Activated B cell treated with CpG ODN at 0.5 μM for 24 hours (primary cell): ENCODE measurements at regions not wholly inside any gene's neighbourhood (a gene's known extent, or its start where the extent isn't known, plus 50 kb on each side); places are given as distances from the start of the nearest gene placed in this dataset.

ENCODE experiments used
- ATAC-seq: fragments of 200-7000 bp; cut with Tn5 transposase; one replicate; pipeline ENCODE4 v1.10.0; 2021; ENCODE audit warnings: low read depth, mild to moderate bottlenecking, moderate library complexity
- CTCF ChIA-PET: fragments of 350-600 bp; sonication (Branson Sonifier 250); formaldehyde crosslinking; loops from one replicate; lab custom pipeline; 2021; ENCODE audit warnings: antibody characterized with exemption; lab: Charles Lee
- POLR2A ChIA-PET: fragments of 350-600 bp; sonication (Branson Sonifier 250); formaldehyde crosslinking; loops from one replicate; lab custom pipeline; 2021; ENCODE audit warnings: antibody characterized with exemption; lab: Charles Lee
- DNase-seq: peaks from one replicate; pipeline ENCODE4 v3.0.0; 2022
- H3K27ac Mint-ChIP-seq: one replicate; pipeline ENCODE4 v1.8.0; 2020; ENCODE audit warnings: mixed read lengths
- H3K27me3 Mint-ChIP-seq: one replicate; pipeline ENCODE4 v1.8.0; 2021; ENCODE audit warnings: mixed read lengths
- H3K36me3 Mint-ChIP-seq: one replicate; pipeline ENCODE4 v1.8.0; 2021; ENCODE audit warnings: low read depth, mixed read lengths
- H3K4me1 Mint-ChIP-seq: one replicate; pipeline ENCODE4 v1.8.0; 2021; ENCODE audit warnings: mixed read lengths
- H3K4me3 Mint-ChIP-seq: one replicate; pipeline ENCODE4 v1.8.0; 2020; ENCODE audit warnings: mild to moderate bottlenecking, mixed read lengths
- H3K9me3 Mint-ChIP-seq: one replicate; pipeline ENCODE4 v1.8.0; 2020; ENCODE audit warnings: mixed read lengths
- intact Hi-C: fragments of 100-400 bp; cut with micrococcal nuclease; formaldehyde crosslinking; loops from one replicate; pipeline ENCODE4 v1.15.1; 2024
- TF ChIP-seq, protein P1 (sequence below): fragments of 200-600 bp; IDR thresholded peaks from one replicate; pipeline ENCODE4 v1.8.0; 2022; ENCODE audit warnings: antibody characterized with exemption, mild to moderate bottlenecking

GRCh38 chrX:13387666-13388494 lies 68.0 kb upstream of the ATXN3L start:
- Mint-ChIP-seq H3K9me3 (peaks cover 2% of the 10 kb centered on the region), H3K27me3 (no peaks in the 10 kb centered on the region), H3K4me1 (peaks cover 21% of the 10 kb centered on the region), H3K4me3 (no peak overlapping the region), H3K27ac (peak overlapping the region; percentile 24), H3K36me3 (no peaks in the 10 kb centered on the region)
- intact Hi-C loops: no loop called here
- ChIA-PET CTCF (no interaction called here), POLR2A (interaction anchor here (0.6 to 0.7 kb wide), 2 partner anchors 31 to 43 kb away, joined by 4 to 6 read pairs; no protein-coding TSS in a partner anchor)
- TF ChIP-seq, protein P1, sequence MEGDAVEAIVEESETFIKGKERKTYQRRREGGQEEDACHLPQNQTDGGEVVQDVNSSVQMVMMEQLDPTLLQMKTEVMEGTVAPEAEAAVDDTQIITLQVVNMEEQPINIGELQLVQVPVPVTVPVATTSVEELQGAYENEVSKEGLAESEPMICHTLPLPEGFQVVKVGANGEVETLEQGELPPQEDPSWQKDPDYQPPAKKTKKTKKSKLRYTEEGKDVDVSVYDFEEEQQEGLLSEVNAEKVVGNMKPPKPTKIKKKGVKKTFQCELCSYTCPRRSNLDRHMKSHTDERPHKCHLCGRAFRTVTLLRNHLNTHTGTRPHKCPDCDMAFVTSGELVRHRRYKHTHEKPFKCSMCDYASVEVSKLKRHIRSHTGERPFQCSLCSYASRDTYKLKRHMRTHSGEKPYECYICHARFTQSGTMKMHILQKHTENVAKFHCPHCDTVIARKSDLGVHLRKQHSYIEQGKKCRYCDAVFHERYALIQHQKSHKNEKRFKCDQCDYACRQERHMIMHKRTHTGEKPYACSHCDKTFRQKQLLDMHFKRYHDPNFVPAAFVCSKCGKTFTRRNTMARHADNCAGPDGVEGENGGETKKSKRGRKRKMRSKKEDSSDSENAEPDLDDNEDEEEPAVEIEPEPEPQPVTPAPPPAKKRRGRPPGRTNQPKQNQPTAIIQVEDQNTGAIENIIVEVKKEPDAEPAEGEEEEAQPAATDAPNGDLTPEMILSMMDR: no peak
- ATAC-seq (peak; percentile 75), DNase-seq (no peak)

DNA sequence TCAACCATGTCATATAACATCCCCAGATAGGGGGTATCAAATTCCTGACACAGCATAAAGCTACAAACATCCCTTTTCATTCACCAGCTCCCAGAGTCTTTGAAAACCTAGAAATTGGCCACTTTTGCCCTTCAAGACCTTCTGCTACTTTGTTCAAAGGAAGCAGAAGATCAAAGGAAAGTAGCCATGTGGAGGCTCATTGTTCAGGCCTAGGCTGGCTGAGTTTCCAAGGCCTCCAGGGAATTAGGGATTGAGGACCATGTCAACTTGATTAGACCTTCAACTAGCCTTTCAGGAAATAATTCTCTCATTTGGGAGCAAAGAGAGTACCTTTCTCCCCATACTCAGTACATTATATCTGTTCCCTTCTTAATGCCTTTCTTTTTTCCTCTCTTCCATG lies 66.8 kb upstream of the ATXN3L start:
- ChIA-PET POLR2A (no interaction called here), CTCF (interaction anchor here (1.0 kb wide), 1 partner anchor 294 kb away, joined by 3 read pairs; no protein-coding TSS in a partner anchor)
- intact Hi-C loops: no loop called here
- no peaks in the 10 kb centered on the region for H3K36me3 Mint-ChIP-seq
- no peak for ATAC-seq
- TF ChIP-seq, protein P1: no peak
- DNase-seq: no peak
- H3K4me3 Mint-ChIP-seq: no peak overlapping the region
- peaks cover 21% of the 10 kb centered on the region for H3K4me1 Mint-ChIP-seq
- H3K9me3 Mint-ChIP-seq: peaks cover 2% of the 10 kb centered on the region
- H3K27me3 Mint-ChIP-seq: no peaks in the 10 kb centered on the region
- no peak overlapping the region for H3K27ac Mint-ChIP-seq

GRCh38 chrX:13386092-13386491 lies 66.2 kb upstream of the ATXN3L start:
- DNase-seq (no peak), ATAC-seq (no peak)
- no peak overlapping the region for H3K27ac Mint-ChIP-seq
- TF ChIP-seq, protein P1: no peak
- intact Hi-C loops: no loop called here
- CTCF ChIA-PET: interaction anchor here (1.0 kb wide), 1 partner anchor 293 kb away, joined by 3 read pairs; no protein-coding TSS in a partner anchor
- H3K4me1 Mint-ChIP-seq: peaks cover 21% of the 10 kb centered on the region
- H3K9me3 Mint-ChIP-seq: peaks cover 2% of the 10 kb centered on the region
- no peaks in the 10 kb centered on the region for H3K27me3 Mint-ChIP-seq
- H3K4me3 Mint-ChIP-seq: no peak overlapping the region
- POLR2A ChIA-PET: no interaction called here
- H3K36me3 Mint-ChIP-seq: no peaks in the 10 kb centered on the region

DNA sequence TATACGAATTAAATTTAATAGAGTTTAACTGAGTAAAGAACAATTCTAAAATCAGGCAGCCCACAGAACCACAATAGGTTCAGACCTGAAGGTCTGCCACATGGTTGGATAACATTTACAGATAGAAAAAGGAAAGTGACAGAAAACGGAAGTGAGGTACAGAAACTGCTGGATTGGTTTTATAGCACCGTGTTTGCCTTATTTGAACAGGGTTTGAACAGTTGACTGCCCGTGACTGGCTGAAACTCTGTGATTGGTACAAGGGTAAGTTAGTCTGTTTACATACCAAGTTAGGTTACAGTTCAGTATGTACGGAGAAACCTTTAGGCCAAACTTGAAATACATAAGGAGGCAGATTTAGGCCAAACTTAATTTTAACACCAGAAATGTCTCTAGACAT lies 64.1 kb upstream of the ATXN3L start:
- Mint-ChIP-seq H3K36me3 (no peaks in the 10 kb centered on the region), H3K27ac (peak overlapping the region; percentile 70), H3K27me3 (no peaks in the 10 kb centered on the region), H3K4me1 (peaks cover 23% of the 10 kb centered on the region), H3K9me3 (peaks cover 2% of the 10 kb centered on the region), H3K4me3 (no peak overlapping the region)
- POLR2A ChIA-PET: interaction anchor here (0.7 kb wide), 1 partner anchor 36 kb away, joined by 3 read pairs; no protein-coding TSS in a partner anchor
- TF ChIP-seq, protein P1: no peak
- intact Hi-C loops: no loop called here
- DNase-seq (no peak), ATAC-seq (peak; percentile 55)
- CTCF ChIA-PET: no interaction called here

GRCh38 chrX:13381514-13381913 lies 61.7 kb upstream of the ATXN3L start:
- no peak overlapping the region for H3K27ac Mint-ChIP-seq
- POLR2A ChIA-PET: no interaction called here

More at GRCh38 chrX:13381514-13381913, 61.7 kb upstream of the ATXN3L start:
- ATAC-seq: no peak
- Mint-ChIP-seq H3K27me3 (no peaks in the 10 kb centered on the region), H3K4me1 (peaks cover 24% of the 10 kb centered on the region), H3K4me3 (no peak overlapping the region), H3K36me3 (no peaks in the 10 kb centered on the region), H3K9me3 (no peaks in the 10 kb centered on the region)
- TF ChIP-seq, protein P1: no peak
- no peak for DNase-seq
- intact Hi-C loops: no loop called here
- CTCF ChIA-PET: no interaction called here
